ENCODE measurements at regions not wholly inside any gene's neighbourhood (a gene's known extent, or its start where the extent isn't known, plus 50 kb on each side); places are given as distances from the start of the nearest gene placed in this dataset.

- DNase-seq (ENCODE audit: low read depth, low spot score): no peak
- H3K4me1 ChIP-seq (ENCODE audit: control insufficient read depth, insufficient read depth, low read length): peaks cover 2% of the 10 kb centered on the region; the same call in 1 of the 2 replicates
These were observed 127.1 kb downstream of the CHST1 start for GRCh38 chr11:45538363-45538762.

GRCh38 chr11:45537614-45538013 lies 127.8 kb downstream of the CHST1 start:
- no peak overlapping the region for H3K27ac ChIP-seq (ENCODE audit: low read length)
- peaks cover 2% of the 10 kb centered on the region; the same call in 1 of the 2 replicates for H3K4me1 ChIP-seq (ENCODE audit: control insufficient read depth, insufficient read depth, low read length)
- H3K36me3 ChIP-seq (ENCODE audit: control insufficient read depth, insufficient read depth, low read length): no peaks in the 10 kb centered on the region
- no CpG with 5 or more reads among the region's 3 CpGs for WGBS (ENCODE audit: insufficient coverage, insufficient read length)
- H3K4me3 ChIP-seq (ENCODE audit: low read length): no peak overlapping the region
- H3K9me3 ChIP-seq (ENCODE audit: control insufficient read depth, insufficient read depth, low read length): no peaks in the 10 kb centered on the region
- no peak for DNase-seq (ENCODE audit: low read depth, low spot score)
- H3K27me3 ChIP-seq (ENCODE audit: control insufficient read depth, insufficient read depth, low read length): no peaks in the 10 kb centered on the region

More at GRCh38 chr11:45538363-45538762, 127.1 kb downstream of the CHST1 start:
- Histone ChIP-seq H3K4me3 (ENCODE audit: low read length) (no peak overlapping the region), H3K36me3 (ENCODE audit: control insufficient read depth, insufficient read depth, low read length) (no peaks in the 10 kb centered on the region), H3K27ac (ENCODE audit: low read length) (no peak overlapping the region), H3K27me3 (ENCODE audit: control insufficient read depth, insufficient read depth, low read length) (no peaks in the 10 kb centered on the region), H3K9me3 (ENCODE audit: control insufficient read depth, insufficient read depth, low read length) (no peaks in the 10 kb centered on the region)
- WGBS (ENCODE audit: insufficient coverage, insufficient read length): no CpG with 5 or more reads among the region's 12 CpGs

- H3K4me1 ChIP-seq (ENCODE audit: control insufficient read depth, insufficient read depth, low read length): peaks cover 2% of the 10 kb centered on the region; the same call in 1 of the 2 replicates
- H3K9me3 ChIP-seq (ENCODE audit: control insufficient read depth, insufficient read depth, low read length): no peaks in the 10 kb centered on the region
- H3K27me3 ChIP-seq (ENCODE audit: control insufficient read depth, insufficient read depth, low read length): no peaks in the 10 kb centered on the region
- no peak overlapping the region for H3K4me3 ChIP-seq (ENCODE audit: low read length)
- WGBS (ENCODE audit: insufficient coverage, insufficient read length): no CpG with 5 or more reads among the region's 1 CpG
- H3K27ac ChIP-seq (ENCODE audit: low read length): no peak overlapping the region
- no peak for DNase-seq (ENCODE audit: low read depth, low spot score)
- H3K36me3 ChIP-seq (ENCODE audit: control insufficient read depth, insufficient read depth, low read length): no peaks in the 10 kb centered on the region
These were observed 130.4 kb downstream of the CHST1 start for GRCh38 chr11:45535033-45535432.

GRCh38 chr11:45534132-45534531 lies 131.3 kb downstream of the CHST1 start:
- Histone ChIP-seq H3K27ac (ENCODE audit: low read length) (no peak overlapping the region), H3K36me3 (ENCODE audit: control insufficient read depth, insufficient read depth, low read length) (no peaks in the 10 kb centered on the region), H3K4me3 (ENCODE audit: low read length) (no peak overlapping the region), H3K9me3 (ENCODE audit: control insufficient read depth, insufficient read depth, low read length) (no peaks in the 10 kb centered on the region), H3K27me3 (ENCODE audit: control insufficient read depth, insufficient read depth, low read length) (no peaks in the 10 kb centered on the region), H3K4me1 (ENCODE audit: control insufficient read depth, insufficient read depth, low read length) (peaks cover 2% of the 10 kb centered on the region; the same call in 1 of the 2 replicates)
- no peak for DNase-seq (ENCODE audit: low read depth, low spot score)
- no CpG with 5 or more reads among the region's 5 CpGs for WGBS (ENCODE audit: insufficient coverage, insufficient read length)

- Histone ChIP-seq H3K36me3 (ENCODE audit: control insufficient read depth, insufficient read depth, low read length) (no peaks in the 10 kb centered on the region), H3K9me3 (ENCODE audit: control insufficient read depth, insufficient read depth, low read length) (no peaks in the 10 kb centered on the region), H3K4me3 (ENCODE audit: low read length) (no peak overlapping the region), H3K4me1 (ENCODE audit: control insufficient read depth, insufficient read depth, low read length) (peaks cover 2% of the 10 kb centered on the region; the same call in 1 of the 2 replicates), H3K27ac (ENCODE audit: low read length) (no peak overlapping the region), H3K27me3 (ENCODE audit: control insufficient read depth, insufficient read depth, low read length) (no peaks in the 10 kb centered on the region)
- WGBS (ENCODE audit: insufficient coverage, insufficient read length): no CpG with 5 or more reads among the region's 2 CpGs
- no peak for DNase-seq (ENCODE audit: low read depth, low spot score)
These were observed 132.9 kb downstream of the CHST1 start for GRCh38 chr11:45532546-45532945.

GRCh38 chr11:45530776-45531175 lies 134.6 kb downstream of the CHST1 start:
- WGBS (ENCODE audit: insufficient coverage, insufficient read length): no CpG with 5 or more reads among the region's 6 CpGs
- Histone ChIP-seq H3K4me3 (ENCODE audit: low read length) (no peak overlapping the region), H3K9me3 (ENCODE audit: control insufficient read depth, insufficient read depth, low read length) (no peaks in the 10 kb centered on the region), H3K27me3 (ENCODE audit: control insufficient read depth, insufficient read depth, low read length) (no peaks in the 10 kb centered on the region), H3K27ac (ENCODE audit: low read length) (no peak overlapping the region), H3K4me1 (ENCODE audit: control insufficient read depth, insufficient read depth, low read length) (peaks cover 2% of the 10 kb centered on the region; the same call in 1 of the 2 replicates), H3K36me3 (ENCODE audit: control insufficient read depth, insufficient read depth, low read length) (no peaks in the 10 kb centered on the region)
- no peak for DNase-seq (ENCODE audit: low read depth, low spot score)

GRCh38 chr11:45530111-45530510 lies 135.3 kb downstream of the CHST1 start:
- no peaks in the 10 kb centered on the region for H3K9me3 ChIP-seq (ENCODE audit: control insufficient read depth, insufficient read depth, low read length)
- H3K4me1 ChIP-seq (ENCODE audit: control insufficient read depth, insufficient read depth, low read length): peaks cover 2% of the 10 kb centered on the region; the same call in 1 of the 2 replicates
- no peak overlapping the region for H3K27ac ChIP-seq (ENCODE audit: low read length)
- WGBS (ENCODE audit: insufficient coverage, insufficient read length): no CpG with 5 or more reads among the region's 2 CpGs
- DNase-seq (ENCODE audit: low read depth, low spot score): no peak
- H3K36me3 ChIP-seq (ENCODE audit: control insufficient read depth, insufficient read depth, low read length): no peaks in the 10 kb centered on the region
- no peak overlapping the region for H3K4me3 ChIP-seq (ENCODE audit: low read length)
- H3K27me3 ChIP-seq (ENCODE audit: control insufficient read depth, insufficient read depth, low read length): no peaks in the 10 kb centered on the region

GRCh38 chr11:45528435-45528834 lies 137.0 kb downstream of the CHST1 start:
- DNase-seq (ENCODE audit: low read depth, low spot score): no peak
- H3K36me3 ChIP-seq (ENCODE audit: control insufficient read depth, insufficient read depth, low read length): no peaks in the 10 kb centered on the region
- no peak overlapping the region for H3K27ac ChIP-seq (ENCODE audit: low read length)
- no CpG with 5 or more reads among the region's 2 CpGs for WGBS (ENCODE audit: insufficient coverage, insufficient read length)
- no peaks in the 10 kb centered on the region for H3K4me1 ChIP-seq (ENCODE audit: control insufficient read depth, insufficient read depth, low read length)
- no peak overlapping the region for H3K4me3 ChIP-seq (ENCODE audit: low read length)
- H3K9me3 ChIP-seq (ENCODE audit: control insufficient read depth, insufficient read depth, low read length): no peaks in the 10 kb centered on the region
- H3K27me3 ChIP-seq (ENCODE audit: control insufficient read depth, insufficient read depth, low read length): no peaks in the 10 kb centered on the region

GRCh38 chr11:45527898-45528297 lies 137.5 kb downstream of the CHST1 start:
- Histone ChIP-seq H3K36me3 (ENCODE audit: control insufficient read depth, insufficient read depth, low read length) (no peaks in the 10 kb centered on the region), H3K9me3 (ENCODE audit: control insufficient read depth, insufficient read depth, low read length) (no peaks in the 10 kb centered on the region), H3K4me1 (ENCODE audit: control insufficient read depth, insufficient read depth, low read length) (no peaks in the 10 kb centered on the region), H3K4me3 (ENCODE audit: low read length) (no peak overlapping the region), H3K27me3 (ENCODE audit: control insufficient read depth, insufficient read depth, low read length) (no peaks in the 10 kb centered on the region), H3K27ac (ENCODE audit: low read length) (no peak overlapping the region)
- no peak for DNase-seq (ENCODE audit: low read depth, low spot score)
- WGBS (ENCODE audit: insufficient coverage, insufficient read length): no CpG with 5 or more reads among the region's 1 CpG

- H3K27ac ChIP-seq (ENCODE audit: low read length): no peak overlapping the region
- WGBS (ENCODE audit: insufficient coverage, insufficient read length): no CpG with 5 or more reads among the region's 3 CpGs
- no peak for DNase-seq (ENCODE audit: low read depth, low spot score)
These were observed 140.0 kb downstream of the CHST1 start for GRCh38 chr11:45525393-45525792.

GRCh38 chr11:45523760-45524159 lies 141.7 kb downstream of the CHST1 start:
- no peak overlapping the region for H3K27ac ChIP-seq (ENCODE audit: low read length)
- no peaks in the 10 kb centered on the region for H3K36me3 ChIP-seq (ENCODE audit: control insufficient read depth, insufficient read depth, low read length)
- no peaks in the 10 kb centered on the region for H3K27me3 ChIP-seq (ENCODE audit: control insufficient read depth, insufficient read depth, low read length)
- no peak overlapping the region for H3K4me3 ChIP-seq (ENCODE audit: low read length)
- H3K4me1 ChIP-seq (ENCODE audit: control insufficient read depth, insufficient read depth, low read length): no peaks in the 10 kb centered on the region
- no peak for DNase-seq (ENCODE audit: low read depth, low spot score)
- no CpG with 5 or more reads among the region's 5 CpGs for WGBS (ENCODE audit: insufficient coverage, insufficient read length)
- no peaks in the 10 kb centered on the region for H3K9me3 ChIP-seq (ENCODE audit: control insufficient read depth, insufficient read depth, low read length)

More at GRCh38 chr11:45525393-45525792, 140.0 kb downstream of the CHST1 start:
- H3K9me3 ChIP-seq (ENCODE audit: control insufficient read depth, insufficient read depth, low read length): no peaks in the 10 kb centered on the region
- no peaks in the 10 kb centered on the region for H3K36me3 ChIP-seq (ENCODE audit: control insufficient read depth, insufficient read depth, low read length)
- no peak overlapping the region for H3K4me3 ChIP-seq (ENCODE audit: low read length)
- H3K4me1 ChIP-seq (ENCODE audit: control insufficient read depth, insufficient read depth, low read length): no peaks in the 10 kb centered on the region
- no peaks in the 10 kb centered on the region for H3K27me3 ChIP-seq (ENCODE audit: control insufficient read depth, insufficient read depth, low read length)
